KG1 (cell line): ENCODE measurements at regions not wholly inside any gene's neighbourhood (a gene's known extent, or its start where the extent isn't known, plus 50 kb on each side); places are given as distances from the start of the nearest gene placed in this dataset.
"Not testable (repeated sequence)": the region's sequence is repeated elsewhere in the genome, so short reads cannot be mapped to it uniquely, and the experiment has no call there.

Source experiments
- DNase-seq: peaks from one replicate; lab custom pipeline; 2025; lab: John Stamatoyannopoulos, UW

DNA sequence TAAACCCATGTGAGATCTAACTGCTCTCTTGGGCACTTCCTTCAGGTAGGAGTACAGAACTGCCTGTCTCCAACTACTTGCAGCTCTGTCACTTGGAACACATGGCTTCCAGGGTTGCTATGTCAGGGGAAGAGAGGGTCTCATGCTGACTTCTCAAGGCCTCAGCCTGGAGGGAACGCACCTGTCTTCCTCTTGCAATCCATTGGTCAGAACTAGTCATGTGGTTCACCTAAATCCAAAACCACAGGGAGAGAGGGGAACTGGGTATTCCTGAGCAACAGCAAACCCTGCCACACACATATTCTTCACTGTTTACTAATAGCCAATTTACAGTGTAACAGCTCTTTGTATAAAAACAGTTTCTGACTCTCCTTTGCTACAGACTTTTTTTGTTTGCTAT is 206.1 kb downstream of the KCNJ2 start:
- DNase-seq = no peak

DNA sequence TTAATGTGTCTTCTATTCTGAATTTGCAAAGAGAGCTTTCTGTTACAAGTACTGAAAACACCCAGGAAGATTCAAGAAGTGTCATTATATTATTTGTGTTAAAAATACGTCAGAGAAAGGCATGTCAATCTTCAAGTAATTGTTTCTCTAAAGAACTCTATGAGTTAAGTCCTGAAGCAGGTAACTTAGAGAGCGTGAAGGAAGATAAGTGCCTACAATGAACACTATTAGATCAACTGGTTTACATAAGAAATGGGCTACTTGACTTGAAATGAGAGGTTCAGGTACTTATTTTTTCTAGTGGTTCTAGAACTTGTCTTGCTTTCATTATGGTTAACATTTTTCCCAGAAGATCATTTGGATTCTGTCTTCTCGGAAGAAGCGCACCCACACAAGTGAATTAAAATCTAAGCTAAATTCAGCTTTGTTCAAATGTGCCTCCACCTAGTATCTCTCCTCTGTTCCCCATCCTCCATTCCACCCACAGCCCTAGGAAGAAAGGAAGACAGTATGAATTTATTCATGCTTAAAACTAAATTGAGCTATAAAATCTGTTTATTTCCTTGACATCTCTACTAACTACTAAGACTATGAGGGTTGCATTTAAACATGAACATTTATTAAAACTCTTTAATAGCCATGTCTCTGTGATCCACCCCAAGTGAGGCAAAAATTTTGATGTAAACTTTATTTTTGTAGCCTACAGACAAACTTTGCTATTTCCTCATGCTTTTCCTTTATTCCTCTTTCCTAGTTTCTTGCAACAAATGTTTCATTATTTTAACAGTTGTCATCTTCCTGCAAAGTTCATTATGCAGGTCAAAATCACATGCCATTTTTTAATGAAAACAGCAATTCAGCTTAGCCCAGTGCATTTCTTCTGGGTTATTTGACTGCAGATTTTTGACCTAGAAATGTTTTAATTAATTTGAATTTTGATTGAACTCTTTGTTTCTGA is 206.8 kb downstream of the KCNJ2 start:
- no peak for DNase-seq

DNA sequence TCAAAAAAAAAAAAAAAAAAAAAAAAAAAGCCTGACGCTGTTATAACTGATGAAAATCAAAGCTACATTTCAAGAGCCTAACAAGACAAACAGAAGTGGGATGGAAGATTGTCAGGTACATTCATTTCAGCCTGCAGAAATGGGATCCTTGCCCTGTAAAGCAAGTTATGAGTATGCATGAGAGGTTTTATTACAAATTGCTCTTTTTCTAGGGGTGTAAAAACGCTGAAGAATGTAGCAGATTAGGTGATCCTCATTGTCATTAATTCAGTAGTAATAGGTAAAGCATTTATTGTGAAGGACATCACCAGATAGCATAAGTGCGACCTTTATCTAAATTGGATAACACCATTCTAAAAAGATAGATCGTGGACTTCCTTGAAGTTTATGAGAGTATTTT is 208.3 kb downstream of the KCNJ2 start:
- no peak for DNase-seq

DNA sequence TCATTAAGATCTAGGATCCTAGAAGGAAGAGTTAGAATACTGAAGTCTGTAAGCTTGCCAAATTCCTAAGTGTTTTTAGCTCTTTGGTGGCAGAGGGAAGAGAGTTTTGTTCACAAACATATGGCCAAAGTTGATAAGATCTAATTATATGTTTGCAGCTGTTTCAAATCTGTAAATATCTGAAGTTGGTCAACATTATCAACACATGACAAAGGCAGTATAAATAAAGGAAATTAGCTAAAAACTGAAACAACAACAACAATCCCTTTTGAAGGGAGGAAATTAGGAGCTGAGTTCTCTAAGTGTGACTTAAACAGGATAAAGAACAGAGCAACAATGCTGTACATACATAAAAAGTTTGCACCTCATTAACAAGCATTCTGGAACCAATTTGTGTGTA is 208.7 kb downstream of the KCNJ2 start:
- no peak for DNase-seq

DNA sequence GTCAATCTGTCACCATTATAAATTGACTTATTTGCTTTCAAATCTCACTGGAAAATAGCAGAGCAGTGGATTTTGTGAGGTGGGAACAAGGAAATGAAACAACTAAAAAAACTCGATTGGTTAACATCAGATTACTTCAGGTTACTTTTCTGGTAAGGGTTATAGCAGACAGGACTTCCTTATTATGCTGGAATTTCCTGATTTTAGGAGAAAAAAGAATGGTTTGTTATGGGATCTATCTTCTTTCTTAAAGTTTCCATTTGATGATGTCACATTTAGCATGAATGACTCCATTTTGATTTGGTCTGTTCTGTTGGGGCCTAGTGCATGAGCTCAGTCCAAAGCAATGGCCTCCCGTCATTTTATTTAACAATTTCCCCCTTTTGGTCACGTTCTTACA is 210.6 kb downstream of the KCNJ2 start:
- no peak for DNase-seq

DNA sequence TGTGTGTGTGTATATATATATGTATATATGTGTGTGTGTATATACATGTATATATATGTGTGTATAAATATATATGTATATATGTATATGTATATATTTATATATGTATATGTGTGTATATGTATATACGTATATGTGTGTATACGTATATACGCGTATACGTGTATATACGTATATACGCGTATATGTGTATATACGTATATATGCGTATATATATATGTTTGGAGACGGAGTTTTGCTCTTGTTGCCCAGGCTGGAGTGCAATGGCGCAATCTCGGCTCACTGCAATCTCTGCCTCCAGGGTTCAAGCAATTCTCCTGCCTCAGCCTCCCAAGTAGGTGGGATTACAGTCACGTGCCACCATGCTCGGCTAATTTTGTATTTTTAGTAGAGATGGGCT is 212.6 kb downstream of the KCNJ2 start:
- DNase-seq = not testable (repeated sequence)

DNA sequence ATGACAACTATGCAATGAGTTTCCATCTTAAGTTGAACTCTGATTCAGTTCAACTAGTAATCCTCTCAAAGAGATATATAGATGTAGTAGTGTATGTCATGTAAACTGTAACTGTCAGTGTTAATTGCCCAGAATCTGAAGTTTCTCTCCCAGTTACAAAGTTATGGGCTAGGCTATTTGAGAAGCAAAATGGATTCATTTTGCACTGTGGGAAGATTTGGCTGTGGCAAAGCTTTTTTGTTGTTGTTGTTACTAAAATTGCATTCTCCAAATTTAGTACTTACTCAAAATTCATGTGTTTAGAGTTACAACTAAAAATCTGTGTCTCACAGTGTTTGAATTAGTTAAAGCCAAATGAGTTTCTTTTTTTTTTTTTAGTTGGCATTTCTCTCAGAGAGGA is 219.0 kb downstream of the KCNJ2 start:
- no peak for DNase-seq

DNA sequence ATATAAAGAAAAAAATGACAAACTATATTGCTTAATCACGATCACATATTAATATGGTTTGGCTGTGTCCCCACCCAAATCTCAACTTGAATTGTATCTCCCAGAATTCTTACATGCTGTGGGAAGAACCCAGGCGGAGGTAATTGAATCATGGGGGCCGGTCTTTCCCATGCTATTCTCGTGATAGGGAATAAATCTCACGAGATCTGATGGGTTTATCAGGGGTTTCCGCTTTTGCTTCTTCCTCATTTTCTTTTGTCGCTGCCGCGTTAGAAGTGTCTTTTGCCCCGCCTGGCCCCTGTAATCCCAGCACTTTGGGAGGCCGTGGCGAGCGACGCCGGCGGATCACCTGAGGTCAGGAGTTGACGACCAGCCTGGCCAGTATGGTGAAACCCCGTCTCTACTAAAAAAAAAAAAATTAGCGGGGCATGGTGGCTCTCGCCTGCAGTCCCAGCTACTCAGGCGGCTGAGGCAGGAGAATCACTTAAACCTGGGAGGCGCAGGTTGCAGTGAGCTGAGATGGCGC is 220.0 kb downstream of the KCNJ2 start:
- DNase-seq = not testable (repeated sequence)

DNA sequence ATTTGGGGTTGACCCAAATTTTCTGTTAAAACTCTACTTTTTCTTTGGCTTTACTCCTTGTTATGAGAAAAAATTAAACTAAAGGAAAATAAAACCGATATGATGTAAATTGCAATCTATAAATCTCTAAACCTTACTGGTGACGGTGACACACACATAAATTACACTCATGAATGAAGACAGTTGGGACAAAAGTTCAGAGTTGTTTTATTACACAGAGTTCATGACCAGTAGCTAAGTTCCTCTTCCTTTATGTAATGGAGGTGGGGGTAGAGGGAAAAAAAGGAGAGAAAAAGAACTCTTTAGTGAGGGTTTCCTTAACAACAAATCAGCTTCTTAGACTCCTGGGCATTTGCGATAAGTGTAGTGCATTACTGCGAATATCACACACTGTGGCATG is 220.7 kb downstream of the KCNJ2 start:
- no peak for DNase-seq

DNA sequence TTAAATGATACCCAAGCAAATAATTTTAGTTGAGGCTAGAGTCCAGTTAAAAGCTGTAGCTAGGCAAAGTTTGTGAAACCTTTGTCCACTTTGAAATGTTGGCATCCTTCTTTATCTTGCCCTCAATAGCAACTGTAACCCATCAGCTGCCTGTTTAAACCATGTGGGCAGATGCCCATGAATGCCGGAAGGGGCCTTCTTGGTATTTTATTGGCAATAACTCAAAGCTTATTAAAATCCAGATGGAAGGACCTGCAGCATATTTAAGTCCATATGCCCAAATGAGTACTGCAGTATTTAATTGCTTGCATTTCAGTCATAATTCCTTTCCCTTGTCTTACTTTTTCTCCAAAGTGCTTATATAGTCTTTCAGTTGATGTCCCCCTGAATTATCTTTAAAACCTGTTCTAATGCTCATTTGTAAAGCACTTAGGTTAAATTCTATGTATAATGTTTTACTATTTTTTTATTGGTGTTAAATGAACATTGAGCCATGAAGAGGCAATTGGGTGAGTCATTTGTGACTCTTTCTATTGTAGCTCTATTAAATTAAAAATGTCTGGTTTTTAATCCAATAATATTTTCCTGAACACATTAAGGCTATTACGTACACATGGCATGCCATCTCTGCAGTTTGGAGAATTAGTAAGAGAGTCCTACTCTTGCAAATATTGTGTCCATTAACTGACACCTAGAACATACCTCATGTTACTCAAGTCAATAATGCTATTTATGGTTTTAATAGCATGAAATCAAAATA is 225.3 kb downstream of the KCNJ2 start:
- DNase-seq = no peak

DNA sequence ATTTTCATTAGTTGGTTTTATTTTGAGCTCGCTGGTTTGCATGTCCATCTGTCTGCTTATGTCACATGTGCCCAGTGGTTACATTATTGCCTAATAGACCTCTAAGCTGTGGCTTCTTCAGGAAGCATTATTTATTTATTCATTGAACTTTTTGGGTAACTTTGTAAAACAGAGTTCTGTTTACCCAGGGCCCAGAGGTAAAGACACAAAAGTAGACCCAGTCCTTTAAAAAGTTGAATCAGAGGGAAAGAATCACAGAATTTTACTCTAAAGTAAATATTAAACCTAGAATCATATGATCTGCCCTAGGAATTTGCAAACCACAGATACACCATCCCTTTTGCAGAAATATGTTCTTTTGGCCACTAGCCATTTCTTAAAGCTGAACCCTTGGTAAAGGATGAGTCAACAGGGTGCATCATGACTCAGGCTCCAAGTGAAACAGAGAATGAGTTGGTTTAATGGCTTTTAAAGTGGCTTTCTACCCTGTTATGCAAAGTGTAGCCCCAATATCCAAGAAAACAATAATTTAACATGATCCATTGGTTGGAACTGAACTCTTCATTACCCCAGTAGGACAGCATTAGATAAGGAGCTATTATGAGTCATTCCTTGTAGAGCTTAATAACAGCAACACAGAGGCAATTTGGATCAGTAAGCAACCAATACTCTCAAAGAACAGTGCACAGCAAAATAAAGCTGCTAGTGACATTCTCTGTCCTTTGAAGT is 236.3 kb downstream of the KCNJ2 start:
- DNase-seq = no peak

DNA sequence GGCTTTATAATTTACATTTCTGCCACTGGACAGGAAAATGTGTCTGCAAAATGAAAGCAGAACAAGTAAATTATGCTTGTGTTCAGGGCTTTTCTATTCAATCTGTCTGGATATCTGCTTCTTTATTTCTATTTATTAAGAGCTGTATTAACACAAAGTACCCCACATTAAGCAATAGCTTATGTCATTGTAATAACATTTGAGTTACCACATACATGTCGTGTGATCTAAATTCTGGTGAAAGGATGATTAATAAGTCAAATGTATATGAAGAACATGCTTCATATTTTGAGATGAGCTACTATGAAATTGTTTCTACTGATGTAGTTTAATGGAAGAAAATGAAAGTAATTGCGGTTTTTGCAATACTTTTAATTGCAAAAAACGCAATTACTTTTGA is 238.2 kb downstream of the KCNJ2 start:
- no peak for DNase-seq

DNA sequence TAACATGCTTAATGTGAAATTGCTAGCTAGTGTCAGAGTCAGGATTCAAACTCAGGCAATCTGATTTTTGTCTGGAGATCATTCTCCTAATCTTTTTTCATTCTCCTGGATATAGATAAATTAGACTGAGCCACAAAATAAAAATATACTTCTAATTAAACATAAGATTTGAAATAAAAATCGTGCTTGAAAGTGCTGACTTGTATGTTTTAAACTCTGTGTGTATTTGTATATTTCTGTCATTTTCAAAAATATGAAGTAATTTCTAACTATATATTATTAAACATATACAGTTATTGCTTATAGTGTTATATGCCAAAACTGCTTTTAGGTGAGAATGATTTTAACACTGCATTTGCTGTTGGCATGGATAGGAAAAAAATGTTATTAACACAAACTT is 239.4 kb downstream of the KCNJ2 start:
- DNase-seq = no peak

DNA sequence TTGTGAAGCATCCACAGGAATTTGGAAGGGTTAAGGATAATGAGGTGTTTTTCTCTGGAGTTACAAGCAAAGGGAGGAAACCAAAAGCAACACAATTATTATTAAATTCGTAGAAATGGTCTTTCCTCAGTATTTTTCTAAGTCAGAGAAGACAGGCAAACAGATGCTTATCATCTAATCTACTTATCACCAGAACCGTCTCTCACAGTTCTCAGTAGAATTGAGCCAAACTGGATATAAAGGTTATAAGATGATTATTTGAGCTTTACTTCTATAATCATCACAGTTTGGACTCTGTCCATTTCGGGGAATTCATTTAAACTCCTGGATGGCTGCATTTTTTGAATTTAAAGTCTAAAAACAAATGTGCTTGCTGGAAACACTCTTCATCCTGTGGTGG is 245.0 kb downstream of the KCNJ2 start:
- no peak for DNase-seq

DNA sequence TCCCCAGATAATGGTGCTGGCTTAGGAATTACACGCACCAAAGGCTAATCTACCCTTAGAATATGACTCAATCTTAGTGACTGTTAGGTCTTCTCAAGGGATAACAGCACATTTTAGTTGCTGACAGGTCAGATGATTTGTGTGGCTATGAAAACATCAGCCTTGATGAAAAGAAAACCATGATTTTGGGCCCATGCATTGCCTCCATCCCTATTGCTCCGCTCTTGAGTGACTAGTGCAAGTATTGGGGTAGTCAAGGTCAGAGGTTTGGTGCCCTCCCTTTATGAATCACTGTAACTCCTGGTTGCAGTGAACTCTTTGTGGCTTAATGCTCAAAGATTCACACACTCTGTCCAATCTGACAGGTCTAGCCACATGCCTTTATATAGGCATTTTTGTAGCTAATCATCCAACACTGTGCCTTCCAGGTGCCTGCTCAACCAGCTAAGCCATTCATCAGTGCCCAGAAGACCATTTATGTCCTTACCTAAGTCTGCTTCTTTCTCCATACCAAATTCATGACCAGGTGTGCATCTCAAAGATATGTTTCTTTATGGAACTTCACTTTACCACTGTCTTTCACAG is 251.6 kb downstream of the KCNJ2 start:
- no peak for DNase-seq

DNA sequence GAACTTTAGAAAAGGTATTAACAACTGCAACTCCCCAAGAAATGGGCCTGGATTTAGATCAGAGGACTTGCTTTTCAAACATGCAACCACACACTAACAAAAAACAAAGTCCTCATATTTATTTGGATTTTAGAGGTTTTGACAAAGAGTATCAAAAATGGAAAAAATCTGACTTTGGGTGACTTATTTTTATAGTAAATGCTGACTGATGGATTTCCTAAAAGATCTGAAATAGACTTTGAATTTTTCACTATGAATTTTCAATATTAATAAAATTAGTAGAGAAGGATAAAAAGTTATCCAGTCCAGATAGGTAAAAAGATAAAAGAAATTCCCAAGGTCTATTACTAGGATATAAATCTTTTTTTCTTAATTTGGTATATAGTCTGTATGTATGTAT is 253.5 kb downstream of the KCNJ2 start:
- DNase-seq = no peak

DNA sequence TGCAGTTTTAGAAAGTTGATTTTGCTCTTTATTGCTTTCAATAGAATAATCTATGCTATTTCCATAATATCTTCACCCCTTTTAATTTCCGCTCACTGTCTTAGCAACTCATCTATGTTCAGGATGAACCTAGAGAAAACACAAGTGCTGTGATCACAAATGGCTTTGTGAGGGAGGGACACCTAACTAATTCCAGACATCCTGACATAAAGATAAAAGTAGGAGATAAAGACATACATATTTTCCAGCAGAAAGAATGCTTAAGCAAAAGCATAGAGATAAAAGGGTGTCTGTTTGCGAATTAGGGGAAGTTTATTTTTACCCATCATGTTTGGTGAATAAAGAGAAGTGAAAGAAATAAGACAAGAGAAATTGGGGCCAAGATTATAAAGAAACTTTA is 254.2 kb downstream of the KCNJ2 start:
- DNase-seq = no peak

DNA sequence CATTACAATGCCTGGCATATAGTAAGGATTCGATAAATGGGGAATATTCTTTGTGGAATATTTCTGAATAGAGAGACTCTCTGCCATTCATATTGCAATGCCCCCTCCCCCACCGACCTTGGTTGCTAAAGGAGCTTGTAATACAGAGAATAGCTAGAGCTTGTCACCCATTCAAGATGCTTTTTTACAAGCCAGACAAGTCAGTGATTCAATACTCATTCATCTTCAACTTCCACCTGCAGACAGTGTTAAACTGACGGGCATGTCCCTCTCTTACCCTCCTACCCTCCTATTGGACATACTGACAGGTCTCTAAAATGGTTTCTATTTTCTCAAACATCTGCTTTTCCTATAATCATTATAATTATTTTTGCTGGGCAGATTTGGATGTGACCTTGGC is 257.4 kb downstream of the KCNJ2 start:
- no peak for DNase-seq

DNA sequence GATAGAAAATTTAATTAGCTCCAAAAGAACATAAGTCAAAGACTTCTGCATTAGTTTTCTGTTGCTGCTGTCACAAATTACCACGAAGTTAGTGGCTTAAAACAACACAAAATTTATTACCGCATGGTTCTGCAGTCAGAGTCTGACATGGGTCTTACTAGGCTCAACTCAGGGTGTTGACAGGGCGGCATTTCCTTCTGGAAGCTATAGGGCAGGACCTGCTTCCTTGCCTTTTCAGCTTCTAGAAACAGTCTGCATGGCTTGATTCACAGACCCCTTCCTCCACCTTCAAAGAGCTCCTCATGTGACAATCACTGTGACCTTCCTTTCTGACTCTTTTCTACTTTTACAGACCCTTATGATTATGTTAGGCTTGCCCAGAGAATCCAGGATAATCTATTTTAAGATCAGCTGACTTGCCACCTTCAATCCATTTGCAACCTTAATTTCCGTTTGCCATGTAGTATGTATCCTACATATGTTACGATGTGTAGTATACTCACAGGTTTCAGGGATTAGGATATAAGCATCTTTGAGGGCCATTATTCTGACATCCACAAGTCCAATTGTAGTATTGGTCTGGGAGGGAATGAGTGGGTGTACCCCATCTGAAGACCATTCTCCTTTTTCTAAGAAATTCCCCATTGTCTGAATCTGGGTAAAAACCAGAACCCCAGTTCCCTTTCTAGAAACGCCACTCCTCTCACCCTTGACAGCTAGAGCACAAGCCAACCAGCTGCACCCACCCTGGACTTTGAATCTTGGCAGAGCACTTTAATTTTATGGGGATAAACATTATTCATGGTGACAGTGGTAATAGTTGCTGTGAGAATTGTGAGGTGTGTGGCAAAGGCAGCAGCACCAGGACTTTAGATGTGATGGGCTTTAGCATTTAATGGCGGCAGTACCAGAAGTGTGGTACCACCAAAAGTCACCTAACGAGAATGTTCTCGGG is 265.5 kb downstream of the KCNJ2 start:
- no peak for DNase-seq

DNA sequence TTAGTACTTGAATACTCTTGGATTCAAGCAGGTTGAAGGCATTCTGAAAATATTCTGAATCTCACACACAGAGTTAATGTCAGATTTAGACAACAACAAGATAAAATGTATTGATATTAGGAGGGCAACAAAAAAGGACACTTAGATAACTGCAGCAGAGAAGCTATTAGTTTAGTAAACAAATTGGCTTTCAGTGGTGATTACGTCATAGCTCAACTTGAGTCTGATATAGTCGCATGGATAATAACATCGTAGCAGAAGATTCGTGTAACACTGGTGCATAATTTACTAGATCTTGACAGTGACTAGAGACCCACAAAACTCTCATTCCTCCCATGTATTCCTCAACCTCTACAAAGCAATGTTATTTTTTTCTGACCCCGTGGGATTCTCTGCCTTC is 268.3 kb downstream of the KCNJ2 start:
- DNase-seq = no peak

DNA sequence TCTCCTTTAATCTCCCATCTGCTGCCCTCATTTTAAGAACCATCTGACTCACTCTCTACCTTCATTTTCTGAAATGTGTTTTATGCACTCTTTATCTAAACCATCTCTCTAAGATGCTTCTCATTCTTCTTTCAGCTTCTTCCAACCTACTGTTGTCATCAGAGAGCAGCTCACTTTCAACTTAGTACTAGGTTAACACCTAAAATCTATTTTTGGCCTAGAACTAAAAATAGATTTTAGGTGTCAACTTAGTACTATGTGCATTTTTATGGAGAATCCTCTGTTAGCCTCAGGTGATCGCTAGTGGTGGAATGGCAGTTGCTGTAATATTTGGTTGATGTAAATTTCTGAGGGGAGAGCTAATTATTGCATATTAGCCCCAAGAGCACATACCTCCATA is 277.1 kb downstream of the KCNJ2 start:
- no peak for DNase-seq
